IMR-90 (cell line): ENCODE measurements at regions not wholly inside any gene's neighbourhood (a gene's known extent, or its start where the extent isn't known, plus 50 kb on each side); places are given as distances from the start of the nearest gene placed in this dataset.

Source experiments
- ATAC-seq: fragments of 200-7000 bp; cut with Tn5 transposase; 2 replicates; pipeline ENCODE4 v1.9.1; 2020; ENCODE audit warnings: low read depth, mild to moderate bottlenecking, moderate library complexity
- BruUV-seq: library from RNA; stranded (reverse); fragments of 400-500 nt; replicated peaks from 2 replicates; lab custom pipeline; 2021; lab: Mats Ljungman, UMichigan
- CTCF ChIA-PET: fragments of 300-600 bp; formaldehyde crosslinking; extraction: SDS; loops from one replicate; lab custom pipeline; 2021; ENCODE audit warnings: antibody characterized with exemption; lab: Yijun Ruan, JAX
- POLR2A ChIA-PET: fragments of 300-600 bp; sonication (Branson Sonifier 250); formaldehyde crosslinking; loops from one replicate; lab custom pipeline; 2022; ENCODE audit warnings: antibody characterized with exemption; ENCODE audit not compliant: unreplicated experiment; lab: Charles Lee
- DNase-seq: peaks from one replicate; pipeline ENCODE4 v3.0.0; 2013
- H2AFZ ChIP-seq: replicated peaks from 2 replicates; pipeline ENCODE3; 2013; ENCODE audit warnings: low read length, mild to moderate bottlenecking; ENCODE audit not compliant: poor library complexity
- H2AK5ac ChIP-seq: 2 replicates; pipeline ENCODE4 v1.6.1; 2013; ENCODE audit warnings: low read depth, low read length, inconsistent platforms
- H2AK9ac ChIP-seq: replicated peaks from 2 replicates; pipeline ENCODE3; 2013; ENCODE audit warnings: mild to moderate bottlenecking, low read depth, low read length, moderate library complexity; ENCODE audit not compliant: poor library complexity
- H2BK120ac ChIP-seq: 2 replicates; pipeline ENCODE4 v1.6.1; 2013; ENCODE audit warnings: low read depth, low read length, inconsistent platforms
- H2BK15ac ChIP-seq: 3 replicates; pipeline ENCODE4 v1.6.1; 2013; ENCODE audit warnings: low read depth, low read length, inconsistent platforms
- H2BK20ac ChIP-seq: 2 replicates; pipeline ENCODE4 v1.6.1; 2013; ENCODE audit warnings: low read depth, mild to moderate bottlenecking, inconsistent platforms, low read length, moderate library complexity
- H2BK5ac ChIP-seq: 2 replicates; pipeline ENCODE4 v1.6.1; 2013; ENCODE audit warnings: mild to moderate bottlenecking, low read depth, low read length, inconsistent platforms; ENCODE audit not compliant: poor library complexity, severe bottlenecking
- H3K14ac ChIP-seq: replicated peaks from 2 replicates; pipeline ENCODE4 v1.6.1; 2013; ENCODE audit warnings: low read depth, low read length, inconsistent platforms
- H3K18ac ChIP-seq: 2 replicates; pipeline ENCODE4 v1.6.1; 2013; ENCODE audit warnings: low read depth, low read length, control low read depth
- H3K23ac ChIP-seq: 2 replicates; pipeline ENCODE4 v1.6.1; 2013; ENCODE audit warnings: low read depth, low read length, inconsistent platforms
- H3K27ac ChIP-seq: 2 replicates; pipeline ENCODE4 v1.5.1; 2013; ENCODE audit warnings: mild to moderate bottlenecking, control low read depth, low read length; ENCODE audit not compliant: insufficient read depth
- H3K27me3 ChIP-seq: 2 replicates; pipeline ENCODE4 v1.6.1; 2013; ENCODE audit warnings: low read length; ENCODE audit not compliant: control insufficient read depth, insufficient read depth
- H3K36me3 ChIP-seq: 2 replicates; pipeline ENCODE4 v1.6.1; 2013; ENCODE audit warnings: low read length, mixed read lengths; ENCODE audit not compliant: control insufficient read depth, insufficient read depth
- H3K4ac ChIP-seq: 2 replicates; pipeline ENCODE4 v1.6.1; 2013; ENCODE audit warnings: low read depth, low read length, inconsistent platforms
- H3K4me1 ChIP-seq: 2 replicates; pipeline ENCODE4 v1.6.1; 2013; ENCODE audit warnings: low read length, mixed read lengths; ENCODE audit not compliant: control insufficient read depth, insufficient read depth
- H3K4me2 ChIP-seq: 2 replicates; pipeline ENCODE4 v1.6.1; 2013; ENCODE audit warnings: low read depth, mild to moderate bottlenecking, control low read depth, low read length, moderate library complexity
- H3K4me3 ChIP-seq: 2 replicates; pipeline ENCODE4 v1.5.1; 2013; ENCODE audit warnings: low read depth, mild to moderate bottlenecking, control low read depth, low read length, moderate library complexity; ENCODE audit not compliant: insufficient read depth
- H3K56ac ChIP-seq: 2 replicates; pipeline ENCODE4 v1.6.1; 2013; ENCODE audit warnings: low read length, inconsistent platforms; ENCODE audit not compliant: insufficient read depth; ENCODE audit errors: extremely low read depth
- H3K79me1 ChIP-seq, 2 experiments: 2 replicates each; pipeline ENCODE4 v1.6.1; 2013; ENCODE audit warnings: low read length in 2 of 2, inconsistent platforms in 1 of 2, low read depth in 1 of 2
- H3K9ac ChIP-seq: 2 replicates; pipeline ENCODE4 v1.6.1; 2013; ENCODE audit warnings: low read depth, low read length, control low read depth
- H3K9me1 ChIP-seq: 2 replicates; pipeline ENCODE4 v1.6.1; 2013; ENCODE audit warnings: low read length, inconsistent platforms; ENCODE audit not compliant: insufficient read depth
- H3K9me3 ChIP-seq: 2 replicates; pipeline ENCODE4 v1.6.1; 2013; ENCODE audit warnings: low read length; ENCODE audit not compliant: control insufficient read depth, insufficient read depth
- H4K20me1 ChIP-seq: 2 replicates; pipeline ENCODE4 v1.6.1; 2013; ENCODE audit warnings: low read length, inconsistent platforms; ENCODE audit not compliant: insufficient read depth
- H4K5ac ChIP-seq: 2 replicates; pipeline ENCODE4 v1.6.1; 2013; ENCODE audit warnings: mild to moderate bottlenecking, low read depth, low read length, control low read depth
- H4K8ac ChIP-seq, 2 experiments: 2 replicates each; pipeline ENCODE4 v1.6.1; 2013; ENCODE audit warnings: low read depth in 2 of 2, low read length in 2 of 2, control low read depth in 1 of 2, inconsistent platforms in 1 of 2
- H4K91ac ChIP-seq: 2 replicates; pipeline ENCODE4 v1.6.1; 2013; ENCODE audit warnings: low read depth, low read length, inconsistent platforms; ENCODE audit not compliant: insufficient read depth
- BHLHE40 ChIP-seq: fragments of 150-350 bp; IDR thresholded peaks from 2 replicates; pipeline ENCODE4 v1.6.1; 2016; ENCODE audit warnings: mild to moderate bottlenecking, low read depth, low read length
- FOS ChIP-seq: fragments of 150-350 bp; IDR thresholded peaks from 2 replicates; pipeline ENCODE4 v1.6.1; 2016; ENCODE audit warnings: low read depth, low read length
- RAD21 ChIP-seq: IDR thresholded peaks from 2 replicates; pipeline ENCODE4 v1.6.1; 2012; ENCODE audit warnings: low read length, improper control_type of control experiment
- WGBS, 2 experiments: methylation state at CpG; one replicate each; pipeline versions ENCODE4 v1.1.5 to v1.1.7; 2013; ENCODE audit warnings: missing lambda C conversion rate in 2 of 2; ENCODE audit not compliant: insufficient read length in 1 of 2; ENCODE audit errors: extremely low coverage in 2 of 2; 5-methylcytosine and 5-hydroxymethylcytosine counted together
- dilution Hi-C: fragments of 300-500 bp; cut with HindIII; formaldehyde crosslinking; loops from one replicate; pipeline ENCODE4 v1.14.3; 2018; ENCODE audit warnings: low sequenced_read_pairs; ENCODE audit not compliant: unreplicated experiment
- in situ Hi-C: fragments of 300-500 bp; cut with MboI; formaldehyde crosslinking; loops from 3 replicates; pipeline ENCODE4 v1.14.3; 2019; ENCODE audit warnings: low sequenced_read_pairs, inconsistent platforms, mixed read lengths
- intact Hi-C: fragments of 100-400 bp; cut with micrococcal nuclease; formaldehyde crosslinking; loops from 2 replicates; pipeline ENCODE4 v1.10.0; 2022

- intact Hi-C loops, result no loop called here
- Histone ChIP-seq H3K4me1 (no peaks in the 10 kb centered on the region), H3K9me3 (peaks cover 3% of the 10 kb centered on the region; the same call in 1 of the 2 replicates), H3K56ac (no peak overlapping the region; the same call in 1 of the 2 replicates), H3K14ac (no peak overlapping the region), H2AK5ac (no peak overlapping the region), H3K27ac (no peak overlapping the region), H4K20me1 (no peaks in the 10 kb centered on the region), H3K4me2 (no peak overlapping the region), H3K27me3 (no peaks in the 10 kb centered on the region), H3K9ac (no peak overlapping the region), H3K23ac (no peak overlapping the region), H3K4ac (no peak overlapping the region), H2BK120ac (no peak overlapping the region), H4K8ac (no peak overlapping the region), H2BK5ac (no peak overlapping the region), H4K5ac (no peak overlapping the region), H2AK9ac (no peak overlapping the region), H3K36me3 (no peaks in the 10 kb centered on the region), H4K91ac (no peak overlapping the region), H2AFZ (no peak overlapping the region), H2BK20ac (no peak overlapping the region), H2BK15ac (no peak overlapping the region), H3K9me1 (no peaks in the 10 kb centered on the region), H3K4me3 (no peak overlapping the region), H3K18ac (no peak overlapping the region), H3K79me1 (no peaks in the 10 kb centered on the region)
- in situ Hi-C loops, result loop anchor here (10.0 kb wide), 1 partner anchor 724 kb away; no protein-coding TSS in a partner anchor
- no peak for DNase-seq
- no peak for ATAC-seq
- no TSS peak for BruUV-seq
- dilution Hi-C loops, result no loop called here
- TF ChIP-seq BHLHE40, result no peak
- TF ChIP-seq RAD21, result no peak
- TF ChIP-seq FOS, result no peak
- POLR2A ChIA-PET, result no interaction called here
- CTCF ChIA-PET, result no interaction called here
- no CpG with 5 or more reads among the region's 7 CpGs for WGBS, 2 experiments
Observed at GRCh38 chr10:57341294-57341693, 926.4 kb downstream of the IPMK start.
